ENCODE measurements at regions not wholly inside any gene's neighbourhood (a gene's known extent, or its start where the extent isn't known, plus 50 kb on each side); places are given as distances from the start of the nearest gene placed in this dataset.

DNA sequence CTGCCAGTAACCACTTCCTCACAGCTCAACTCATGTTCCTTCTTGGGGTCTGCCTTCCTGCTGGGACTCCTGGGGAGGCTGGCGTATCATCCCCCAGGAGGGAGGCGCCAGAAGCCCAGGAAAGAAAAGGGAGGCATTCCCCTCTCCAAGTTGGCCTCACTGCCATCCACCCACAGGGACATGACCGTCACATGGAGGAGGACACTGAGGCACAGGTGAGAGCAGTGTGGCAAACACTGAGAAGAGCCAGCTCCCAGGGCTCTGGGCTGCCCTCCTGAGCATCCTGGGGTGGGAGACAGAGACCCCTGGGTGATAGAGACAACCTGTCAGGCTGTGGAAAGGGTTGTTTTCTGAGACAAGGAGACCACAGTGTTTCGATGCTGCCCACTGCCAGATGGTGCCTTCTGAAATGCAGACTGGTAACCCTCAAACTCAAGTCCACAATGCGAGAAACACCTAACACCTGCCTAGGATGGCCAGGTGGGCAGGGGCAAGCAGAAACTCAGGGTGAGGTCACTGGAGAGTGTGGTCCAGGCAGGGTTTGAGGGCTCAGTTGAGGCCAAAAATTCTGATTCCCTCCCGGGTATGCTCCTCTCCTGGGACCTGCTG, 1722.1 kb downstream of the TP53TG3F start:
- TF ChIP-seq POLR2A (IDR thresholded peaks at IDR 0.05), result no peak
- TF ChIP-seq CTCF (IDR thresholded peaks at IDR 0.05), result no peak

Measured in right lobe of liver (tissue), 4 donors.